ENCODE measurements at regions not wholly inside any gene's neighbourhood (a gene's known extent, or its start where the extent isn't known, plus 50 kb on each side); places are given as distances from the start of the nearest gene placed in this dataset.
"Not testable (repeated sequence)": the region's sequence is repeated elsewhere in the genome, so short reads cannot be mapped to it uniquely, and the experiment has no call there.

GRCh38 chr3:20375302-20375701, 189.3 kb upstream of the SGO1 start:
- no peak for DNase-seq

- DNase-seq = not testable (repeated sequence)
Observed at GRCh38 chr3:20370273-20371063, 184.5 kb upstream of the SGO1 start.

- DNase-seq = no peak
Observed at GRCh38 chr3:20361000-20361399, 175.0 kb upstream of the SGO1 start.

GRCh38 chr3:20353286-20353685, 167.3 kb upstream of the SGO1 start:
- no peak for DNase-seq

GRCh38 chr3:20352546-20353179, 166.7 kb upstream of the SGO1 start:
- no peak for DNase-seq

- no peak for DNase-seq
Observed at GRCh38 chr3:20350449-20350848, 164.4 kb upstream of the SGO1 start.

GRCh38 chr3:20346916-20347315, 160.9 kb upstream of the SGO1 start:
- no peak for DNase-seq

GRCh38 chr3:20346369-20346768, 160.4 kb upstream of the SGO1 start:
- no peak for DNase-seq

GRCh38 chr3:20344400-20344959, 158.5 kb upstream of the SGO1 start:
- no peak for DNase-seq

- no peak for DNase-seq
Observed at GRCh38 chr3:20343790-20344189, 157.8 kb upstream of the SGO1 start.

GRCh38 chr3:20340324-20340928, 154.4 kb upstream of the SGO1 start:
- DNase-seq = peak; percentile 2

GRCh38 chr3:20336572-20336971, 150.6 kb upstream of the SGO1 start:
- no peak for DNase-seq

GRCh38 chr3:20334842-20335241, 148.8 kb upstream of the SGO1 start:
- DNase-seq = no peak

- no peak for DNase-seq
Observed at GRCh38 chr3:20327889-20328288, 141.9 kb upstream of the SGO1 start.

GRCh38 chr3:20326541-20326940, 140.5 kb upstream of the SGO1 start:
- no peak for DNase-seq

GRCh38 chr3:20325563-20325962, 139.6 kb upstream of the SGO1 start:
- no peak for DNase-seq

GRCh38 chr3:20324664-20325478, 138.9 kb upstream of the SGO1 start:
- no peak for DNase-seq

- DNase-seq = no peak
Observed at GRCh38 chr3:20323307-20323927, 137.4 kb upstream of the SGO1 start.

GRCh38 chr3:20322085-20322484, 136.1 kb upstream of the SGO1 start:
- DNase-seq = no peak

GRCh38 chr3:20321391-20322047, 135.5 kb upstream of the SGO1 start:
- no peak for DNase-seq

GRCh38 chr3:20320489-20320888, 134.5 kb upstream of the SGO1 start:
- no peak for DNase-seq

GRCh38 chr3:20319551-20319950, 133.5 kb upstream of the SGO1 start:
- no peak for DNase-seq

All from NCI-H1092 (cell line).